ENCODE measurements at regions not wholly inside any gene's neighbourhood (a gene's known extent, or its start where the extent isn't known, plus 50 kb on each side); places are given as distances from the start of the nearest gene placed in this dataset.

- DNase-seq (peak in 2 of 3 donors; percentile 14 to 29), ATAC-seq (ENCODE audit: insufficient read depth, low FRiP score) (no peak)
- Histone ChIP-seq H3K27me3 (ENCODE audit: control insufficient read depth in 3 of 3, insufficient read depth in 3 of 3, low read length in 2 of 3) (no peaks in the 10 kb centered on the region), H3K36me3 (ENCODE audit: control insufficient read depth in 4 of 4, insufficient read depth in 4 of 4, low read length in 4 of 4) (no peaks in the 10 kb centered on the region), H3K27ac (ENCODE audit: low read depth in 1 of 2, low read length in 1 of 2) (no peak overlapping the region), H3K9ac (ENCODE audit: insufficient read depth in 1 of 2, low read length in 2 of 2) (no peak overlapping the region), H3K4me1 (ENCODE audit: control insufficient read depth in 5 of 5, insufficient read depth in 5 of 5, low read length in 5 of 5) (no peaks in the 10 kb centered on the region), H3K4me3 (no peak overlapping the region), H3K9me3 (ENCODE audit: control insufficient read depth in 4 of 4, insufficient read depth in 3 of 4, low read length in 3 of 4) (no peaks in the 10 kb centered on the region)
- 73 to 80% methylated on average over 8 of the region's 8 CpGs for WGBS, 2 donors
- TF ChIP-seq, protein P1, sequence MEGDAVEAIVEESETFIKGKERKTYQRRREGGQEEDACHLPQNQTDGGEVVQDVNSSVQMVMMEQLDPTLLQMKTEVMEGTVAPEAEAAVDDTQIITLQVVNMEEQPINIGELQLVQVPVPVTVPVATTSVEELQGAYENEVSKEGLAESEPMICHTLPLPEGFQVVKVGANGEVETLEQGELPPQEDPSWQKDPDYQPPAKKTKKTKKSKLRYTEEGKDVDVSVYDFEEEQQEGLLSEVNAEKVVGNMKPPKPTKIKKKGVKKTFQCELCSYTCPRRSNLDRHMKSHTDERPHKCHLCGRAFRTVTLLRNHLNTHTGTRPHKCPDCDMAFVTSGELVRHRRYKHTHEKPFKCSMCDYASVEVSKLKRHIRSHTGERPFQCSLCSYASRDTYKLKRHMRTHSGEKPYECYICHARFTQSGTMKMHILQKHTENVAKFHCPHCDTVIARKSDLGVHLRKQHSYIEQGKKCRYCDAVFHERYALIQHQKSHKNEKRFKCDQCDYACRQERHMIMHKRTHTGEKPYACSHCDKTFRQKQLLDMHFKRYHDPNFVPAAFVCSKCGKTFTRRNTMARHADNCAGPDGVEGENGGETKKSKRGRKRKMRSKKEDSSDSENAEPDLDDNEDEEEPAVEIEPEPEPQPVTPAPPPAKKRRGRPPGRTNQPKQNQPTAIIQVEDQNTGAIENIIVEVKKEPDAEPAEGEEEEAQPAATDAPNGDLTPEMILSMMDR (IDR thresholded peaks at IDR 0.05; ENCODE audit: control extremely low read depth, extremely low read depth) = no peak
Observed at GRCh38 chr2:104289651-104290565, 564.0 kb upstream of the POU3F3 start.

DNA sequence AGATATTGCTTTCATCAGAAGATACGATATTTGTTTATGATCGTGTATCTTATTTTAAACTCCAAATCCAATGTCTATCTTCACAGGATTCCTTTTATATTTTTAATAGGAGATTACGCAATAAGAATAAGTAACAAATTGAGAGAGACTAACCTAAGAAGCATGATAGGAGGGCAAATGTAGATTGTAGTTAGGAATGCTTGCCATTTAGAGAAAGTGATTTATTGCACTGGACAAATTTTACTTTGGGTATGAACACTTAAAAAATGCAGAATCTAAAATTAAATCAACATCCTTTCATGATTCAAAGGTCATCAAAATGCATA is 563.4 kb upstream of the POU3F3 start:
- no peak overlapping the region for H3K4me3 ChIP-seq
- no peaks in the 10 kb centered on the region for H3K27me3 ChIP-seq (ENCODE audit: control insufficient read depth in 3 of 3, insufficient read depth in 3 of 3, low read length in 2 of 3)
- TF ChIP-seq, protein P1 (IDR thresholded peaks at IDR 0.05; ENCODE audit: control extremely low read depth, extremely low read depth) = no peak
- ATAC-seq (ENCODE audit: insufficient read depth, low FRiP score) (no peak), DNase-seq (no peak)
- no peak overlapping the region for H3K9ac ChIP-seq (ENCODE audit: insufficient read depth in 1 of 2, low read length in 2 of 2)
- WGBS, 2 donors = 82 to 90% methylated on average over 3 of the region's 3 CpGs
- no peak overlapping the region for H3K27ac ChIP-seq (ENCODE audit: low read depth in 1 of 2, low read length in 1 of 2)
- no peaks in the 10 kb centered on the region for H3K9me3 ChIP-seq (ENCODE audit: control insufficient read depth in 4 of 4, insufficient read depth in 3 of 4, low read length in 3 of 4)
- no peaks in the 10 kb centered on the region for H3K36me3 ChIP-seq (ENCODE audit: control insufficient read depth in 4 of 4, insufficient read depth in 4 of 4, low read length in 4 of 4)
- H3K4me1 ChIP-seq (ENCODE audit: control insufficient read depth in 5 of 5, insufficient read depth in 5 of 5, low read length in 5 of 5) = no peaks in the 10 kb centered on the region

- H3K9ac ChIP-seq (ENCODE audit: insufficient read depth in 1 of 2, low read length in 2 of 2) = no peak overlapping the region
- H3K4me3 ChIP-seq = no peak overlapping the region
- WGBS, 2 donors = 53 to 56% methylated on average over 4 of the region's 4 CpGs
- TF ChIP-seq, protein P1 (IDR thresholded peaks at IDR 0.05; ENCODE audit: control extremely low read depth, extremely low read depth) = no peak
- peaks cover 0 to 3% (median 0%) of the 10 kb centered on the region in 5 donors for H3K4me1 ChIP-seq (ENCODE audit: control insufficient read depth in 5 of 5, insufficient read depth in 5 of 5, low read length in 5 of 5)
- no peak overlapping the region for H3K27ac ChIP-seq (ENCODE audit: low read depth in 1 of 2, low read length in 1 of 2)
- no peaks in the 10 kb centered on the region for H3K27me3 ChIP-seq (ENCODE audit: control insufficient read depth in 3 of 3, insufficient read depth in 3 of 3, low read length in 2 of 3)
- DNase-seq (no peak), ATAC-seq (ENCODE audit: insufficient read depth, low FRiP score) (no peak)
- H3K9me3 ChIP-seq (ENCODE audit: control insufficient read depth in 4 of 4, insufficient read depth in 3 of 4, low read length in 3 of 4) = no peaks in the 10 kb centered on the region
- H3K36me3 ChIP-seq (ENCODE audit: control insufficient read depth in 4 of 4, insufficient read depth in 4 of 4, low read length in 4 of 4) = no peaks in the 10 kb centered on the region
Observed at GRCh38 chr2:104312684-104313083, 541.2 kb upstream of the POU3F3 start.
